ENCODE measurements at regions not wholly inside any gene's neighbourhood (a gene's known extent, or its start where the extent isn't known, plus 50 kb on each side); places are given as distances from the start of the nearest gene placed in this dataset.
A peak's percentile ranks its signal among the peaks of the same experiment; 100 is the strongest.

DNA sequence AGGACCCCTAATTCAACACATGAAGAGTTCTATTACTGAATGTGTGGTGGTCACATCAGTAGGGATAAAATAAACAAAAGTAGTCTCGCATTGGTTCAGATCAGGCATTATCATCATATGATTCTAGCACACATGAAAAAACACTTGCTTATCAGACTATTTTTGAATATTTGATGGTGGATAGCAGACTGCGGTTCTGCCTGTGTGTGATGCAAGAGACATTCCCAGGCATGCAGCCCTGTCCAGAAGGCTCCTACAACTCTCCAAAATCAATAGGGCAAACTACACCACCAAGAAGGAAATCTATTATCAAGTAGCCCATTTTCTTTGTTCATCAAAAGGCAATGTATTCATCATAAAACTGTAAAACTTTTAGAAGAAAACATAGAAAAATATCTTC is 304.7 kb downstream of the DUSP10 start:
- no peak for DNase-seq

DNA sequence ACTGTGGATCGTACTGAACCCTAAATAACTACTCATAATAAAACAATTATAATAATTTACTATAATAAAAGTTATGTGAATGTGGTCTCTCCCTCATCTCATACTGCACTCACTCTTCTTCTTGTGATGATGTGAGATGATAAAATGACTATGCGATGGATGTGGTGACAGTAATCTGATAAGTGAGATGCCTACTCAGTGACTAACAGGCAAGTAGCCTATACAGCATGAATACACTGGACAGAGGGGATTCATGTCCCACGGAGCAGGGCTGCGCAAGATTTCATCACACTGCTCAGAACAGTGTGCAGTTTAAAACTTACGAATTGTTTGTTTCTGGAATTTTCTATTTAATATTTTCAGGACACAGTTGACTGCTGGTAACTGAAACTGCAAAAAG is 304.0 kb downstream of the DUSP10 start:
- no peak for DNase-seq

DNA sequence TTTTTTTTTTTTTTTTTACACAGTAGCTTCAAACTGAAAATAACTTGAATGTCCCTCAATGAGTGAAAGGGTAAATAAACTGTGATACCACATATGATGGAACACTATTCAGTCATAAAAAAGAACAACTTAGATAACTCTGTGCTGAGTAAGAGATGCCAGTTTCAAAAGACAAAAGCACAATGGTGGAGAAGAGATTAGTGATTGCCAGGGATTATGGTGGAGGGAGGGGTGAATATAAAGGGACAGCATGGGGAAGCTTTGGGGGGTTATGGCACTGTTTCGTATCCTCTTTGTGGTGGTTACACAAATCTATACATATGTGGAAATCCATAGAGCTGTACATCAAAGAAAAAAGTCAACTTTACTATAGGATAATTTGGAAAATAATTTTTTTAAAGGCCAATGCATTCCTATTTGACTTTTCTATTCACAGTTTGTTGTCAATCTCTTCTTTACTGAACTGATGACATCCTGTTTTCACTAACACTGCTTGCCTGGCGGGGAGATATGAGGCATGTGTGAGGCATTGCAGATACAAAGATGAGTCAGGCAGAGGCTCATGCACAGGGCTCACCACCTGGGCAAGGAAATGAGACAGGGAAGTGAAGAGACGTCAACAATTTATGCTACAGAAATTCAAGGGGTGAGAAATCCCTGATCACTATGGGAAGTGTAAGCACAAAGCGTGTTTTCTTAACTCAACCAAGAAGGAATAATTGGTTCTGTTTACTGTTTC is 302.7 kb downstream of the DUSP10 start:
- peak; percentile 38 for DNase-seq

DNA sequence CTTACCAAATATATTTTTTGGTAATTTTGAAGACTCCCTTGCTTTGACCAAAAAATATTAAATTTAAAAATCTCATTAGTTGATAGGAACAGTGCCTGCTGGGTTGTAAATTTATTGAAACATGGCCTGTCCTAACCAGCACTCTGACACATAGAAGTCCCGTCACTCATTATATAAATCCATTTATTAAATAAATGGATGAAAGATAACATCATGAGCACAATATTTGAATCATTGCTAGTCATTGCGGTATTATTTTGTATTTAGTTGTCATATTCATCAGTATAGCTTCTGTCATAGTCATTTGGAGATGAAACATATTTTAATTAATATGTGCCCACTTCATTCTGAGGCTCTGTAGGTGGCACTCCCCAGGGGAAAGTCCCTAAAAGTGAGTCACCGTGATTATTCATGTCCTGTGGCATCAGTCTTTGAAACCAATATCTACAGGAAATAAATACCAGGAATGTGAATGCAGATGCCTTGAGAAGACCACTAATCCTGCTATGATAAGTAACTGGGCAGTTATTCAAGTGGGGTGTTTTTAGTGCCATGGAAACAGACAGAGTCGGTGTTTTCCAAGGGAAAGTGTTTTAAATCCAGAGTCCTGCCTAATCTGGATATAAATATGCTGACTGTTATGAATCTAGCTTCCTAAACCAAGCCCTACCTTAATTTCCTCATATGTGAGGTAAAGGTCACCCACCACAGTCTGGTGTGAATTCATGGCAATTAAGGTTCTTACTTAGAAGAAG is 302.0 kb downstream of the DUSP10 start:
- peak; percentile 48 for DNase-seq

GRCh38 chr1:221440658-221441057 is 301.2 kb downstream of the DUSP10 start:
- DNase-seq = no peak

DNA sequence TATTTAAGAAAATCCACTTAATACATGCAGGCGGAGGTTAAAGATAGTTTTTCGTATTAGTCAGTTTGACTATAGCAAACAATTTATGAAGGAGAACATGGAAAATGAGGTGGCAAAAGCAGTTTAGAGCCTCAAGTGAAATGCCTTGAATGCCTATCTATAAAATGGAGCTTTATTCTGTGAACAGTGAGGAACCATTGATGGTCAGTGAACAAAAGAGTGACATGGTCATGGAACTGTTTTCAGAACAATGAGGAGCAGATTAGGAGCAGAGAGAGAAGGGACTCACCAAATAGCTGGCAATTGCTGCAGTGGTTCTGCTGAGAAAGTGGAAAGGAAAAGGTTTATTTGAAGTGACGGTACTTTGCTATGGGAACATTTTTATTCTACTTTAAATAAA is 299.8 kb downstream of the DUSP10 start:
- no peak for DNase-seq

- no peak for DNase-seq
These were observed 297.5 kb downstream of the DUSP10 start for GRCh38 chr1:221444346-221444745.

DNA sequence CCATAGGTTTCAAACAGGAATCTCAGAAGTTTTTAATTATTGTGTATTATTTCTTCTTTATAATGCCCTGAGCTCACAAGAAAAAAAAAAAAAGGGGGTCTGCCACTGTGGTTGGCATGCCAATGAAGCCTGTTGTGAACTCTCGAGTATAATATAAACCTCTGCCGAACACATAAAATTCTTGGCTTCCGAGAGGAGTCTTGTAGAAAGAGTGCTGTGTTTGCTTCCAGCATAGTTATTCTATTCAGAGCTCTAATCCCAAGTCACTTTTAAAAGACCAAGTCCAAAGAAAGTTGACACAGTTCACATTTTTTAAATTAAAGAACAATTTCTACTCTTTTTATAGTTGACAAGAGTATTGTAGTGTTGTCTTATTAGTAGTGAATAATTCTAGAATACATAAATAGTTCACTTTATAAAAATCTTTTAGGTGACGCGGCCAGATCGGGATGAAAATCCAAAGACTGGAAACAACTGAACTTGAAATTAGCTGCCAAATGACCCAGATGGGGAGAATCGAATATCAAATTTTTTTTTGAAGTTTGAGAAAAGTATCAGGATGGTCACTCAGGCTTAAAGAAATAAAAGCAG is 293.2 kb downstream of the DUSP10 start:
- DNase-seq = no peak

GRCh38 chr1:221449194-221449593 is 292.7 kb downstream of the DUSP10 start:
- no peak for DNase-seq

GRCh38 chr1:221449801-221450470 is 292.0 kb downstream of the DUSP10 start:
- no peak for DNase-seq

DNA sequence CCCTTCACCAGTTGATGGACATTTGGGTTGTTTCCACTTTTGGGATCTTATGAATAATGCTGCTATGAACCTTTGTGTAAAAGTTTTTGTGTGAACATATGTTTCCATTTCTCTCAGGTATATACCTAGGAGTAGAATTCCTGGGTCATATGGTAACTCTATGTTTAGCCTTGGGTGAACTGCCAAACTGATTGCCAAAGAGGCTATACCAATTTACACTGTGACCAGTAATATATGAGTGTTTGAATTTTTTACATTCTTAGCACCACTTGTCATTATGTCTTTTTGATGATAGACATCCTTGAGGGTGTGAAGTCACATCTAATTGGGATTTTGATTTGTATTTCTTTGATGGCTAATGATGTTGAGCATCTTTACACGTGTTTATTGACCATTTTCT is 290.1 kb downstream of the DUSP10 start:
- no peak for DNase-seq

GRCh38 chr1:221454096-221454495 is 287.8 kb downstream of the DUSP10 start:
- DNase-seq = no peak

- no peak for DNase-seq
These were observed 285.0 kb downstream of the DUSP10 start for GRCh38 chr1:221456918-221457317.

DNA sequence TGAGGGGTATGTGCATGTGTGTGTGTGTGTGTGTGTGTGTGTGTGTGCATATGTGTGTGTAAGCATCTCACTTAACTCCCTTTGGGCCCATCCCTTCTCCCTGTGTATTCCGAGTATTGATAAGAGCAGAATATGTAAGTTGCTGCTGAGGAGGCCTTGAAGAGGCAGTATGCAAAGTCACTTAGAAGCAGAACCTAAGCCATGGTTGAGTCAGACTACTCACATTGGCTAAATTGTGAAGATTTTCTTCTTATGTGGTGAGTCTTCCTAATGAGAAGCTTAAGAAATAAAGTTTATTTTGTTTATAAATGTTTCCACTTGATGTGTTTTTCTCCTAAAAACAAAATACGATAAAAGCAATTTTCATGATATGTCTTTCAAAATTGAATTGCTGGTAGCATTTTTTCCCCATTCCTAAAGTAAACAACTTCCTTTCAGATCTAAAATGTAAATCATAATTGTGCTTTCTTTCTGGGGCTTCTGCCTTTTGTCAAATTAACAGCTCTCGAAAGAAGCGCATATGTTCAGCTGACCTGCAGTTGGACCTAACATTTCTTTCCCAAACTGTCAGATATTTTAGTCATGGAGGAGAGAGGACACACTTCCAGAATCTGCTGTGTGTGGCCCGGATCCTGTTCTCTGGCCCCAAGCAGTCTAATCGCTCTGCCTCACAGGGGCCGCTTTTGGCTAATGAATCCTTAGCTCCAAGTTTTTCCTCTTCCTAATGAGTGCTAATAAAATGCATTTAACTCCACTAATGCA is 284.0 kb downstream of the DUSP10 start:
- DNase-seq = no peak

DNA sequence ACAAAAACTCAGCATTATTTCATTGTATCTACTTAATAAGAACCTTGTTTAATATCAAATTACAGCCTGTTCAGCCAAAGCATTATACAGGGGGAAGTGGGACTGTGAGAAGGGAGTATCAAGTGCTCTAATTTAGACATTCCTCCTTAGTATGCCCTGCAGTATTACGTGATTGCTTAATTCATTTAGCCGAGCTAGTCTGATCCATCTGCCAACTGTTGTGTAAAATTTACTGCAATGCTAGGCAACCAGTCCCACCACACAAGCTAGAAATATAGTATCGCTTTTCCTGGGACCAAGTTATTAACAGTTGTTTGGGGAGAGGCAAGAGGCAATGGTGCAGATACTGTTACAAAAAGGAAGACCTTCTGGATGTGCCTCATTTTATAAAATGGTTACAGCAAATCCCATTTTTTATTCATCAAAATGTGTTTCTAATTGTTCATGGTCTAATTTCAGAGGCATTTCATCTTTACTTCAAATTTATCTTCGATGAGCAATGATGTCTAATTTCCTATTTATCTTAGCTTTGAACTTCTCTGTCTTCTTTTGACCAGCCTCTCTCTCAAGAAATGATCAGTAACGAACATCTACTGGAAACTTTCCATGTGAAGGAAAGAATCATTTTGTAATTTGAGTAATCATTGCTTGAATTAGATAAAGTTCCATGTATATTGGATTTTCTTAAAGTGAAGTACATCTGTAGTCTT is 283.3 kb downstream of the DUSP10 start:
- no peak for DNase-seq

DNA sequence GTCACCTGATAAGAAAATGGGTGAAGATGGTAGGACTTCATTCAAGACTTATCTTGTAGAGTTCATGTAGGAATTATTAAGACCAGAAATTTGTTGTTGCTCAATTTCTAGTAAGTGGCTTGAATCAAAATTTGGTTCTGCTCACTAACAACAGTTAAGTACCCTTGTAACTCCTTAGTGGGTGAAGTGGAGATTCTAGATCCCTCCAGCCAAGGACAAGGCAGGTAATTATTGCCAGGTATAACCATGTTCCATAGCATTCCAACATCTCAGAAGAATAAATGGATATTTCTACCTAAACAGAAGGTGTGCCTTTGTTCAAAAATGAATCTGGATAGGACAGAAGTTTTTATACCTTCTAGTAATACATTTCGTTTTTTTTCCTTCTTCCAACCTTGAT is 282.3 kb downstream of the DUSP10 start:
- DNase-seq = no peak

GRCh38 chr1:221462345-221462744 is 279.5 kb downstream of the DUSP10 start:
- DNase-seq = no peak

- no peak for DNase-seq
These were observed 273.3 kb downstream of the DUSP10 start for GRCh38 chr1:221468546-221468945.

DNA sequence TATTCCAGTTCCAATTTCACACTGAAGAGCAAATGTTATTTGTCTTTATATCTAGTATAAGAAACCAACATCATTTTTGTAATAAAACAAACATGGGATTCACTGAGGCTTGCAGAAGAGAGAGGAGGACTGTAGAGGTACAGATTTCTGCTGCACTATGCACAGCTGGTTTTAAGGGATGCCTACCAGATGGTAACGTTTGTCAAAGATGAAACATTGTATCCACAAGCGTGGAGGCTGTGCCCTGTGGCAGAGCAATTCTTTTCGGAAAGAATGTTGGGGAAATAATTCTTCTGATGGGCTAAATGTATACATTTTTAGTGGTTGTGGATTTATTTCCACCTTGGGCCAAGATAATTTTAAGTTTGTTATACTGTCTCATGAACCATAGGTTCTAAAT is 272.4 kb downstream of the DUSP10 start:
- DNase-seq = no peak

- no peak for DNase-seq
These were observed 271.7 kb downstream of the DUSP10 start for GRCh38 chr1:221470000-221470698.

- no peak for DNase-seq
These were observed 268.5 kb downstream of the DUSP10 start for GRCh38 chr1:221473411-221473810.

DNA sequence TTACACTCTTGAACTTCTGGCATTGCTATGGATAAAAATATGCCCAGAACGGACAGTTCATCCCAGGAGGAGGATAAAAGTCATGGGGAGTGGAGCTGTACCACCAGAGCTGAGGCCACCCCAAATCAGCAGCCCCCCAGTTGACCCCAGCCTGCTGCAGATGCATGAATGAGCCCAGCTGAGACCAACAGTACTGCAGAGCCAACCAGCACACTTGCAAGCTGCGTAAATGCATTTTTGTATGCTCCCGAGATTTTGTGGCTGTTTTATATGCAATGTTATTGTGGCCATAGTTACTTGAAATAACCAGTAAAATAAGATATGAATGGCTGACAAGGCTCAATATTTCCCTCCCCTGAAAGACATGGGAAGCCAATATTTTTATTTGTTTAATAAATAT is 264.6 kb downstream of the DUSP10 start:
- DNase-seq = no peak

Measured in CD4-positive, alpha-beta T cell treated with Interleukin-21 for 1 hour (primary cell).